DND-41 (cell line): ENCODE measurements at regions not wholly inside any gene's neighbourhood (a gene's known extent, or its start where the extent isn't known, plus 50 kb on each side); places are given as distances from the start of the nearest gene placed in this dataset.
"Not testable (repeated sequence)": the region's sequence is repeated elsewhere in the genome, so short reads cannot be mapped to it uniquely, and the experiment has no call there.

Source experiments
- EZH2 ChIP-seq: IDR thresholded peaks from 3 replicates; pipeline ENCODE4 v1.6.1; 2012; ENCODE audit warnings: borderline replicate concordance, low read depth, mild to moderate bottlenecking, moderate library complexity, low read length, inconsistent platforms; ENCODE audit not compliant: severe bottlenecking
- TF ChIP-seq, protein P1 (sequence below): IDR thresholded peaks from 2 replicates; pipeline ENCODE4 v1.5.1; 2012; ENCODE audit warnings: borderline replicate concordance, low read length, moderate library complexity, mild to moderate bottlenecking; ENCODE audit not compliant: poor library complexity, severe bottlenecking; ENCODE audit errors: extremely low read depth

DNA sequence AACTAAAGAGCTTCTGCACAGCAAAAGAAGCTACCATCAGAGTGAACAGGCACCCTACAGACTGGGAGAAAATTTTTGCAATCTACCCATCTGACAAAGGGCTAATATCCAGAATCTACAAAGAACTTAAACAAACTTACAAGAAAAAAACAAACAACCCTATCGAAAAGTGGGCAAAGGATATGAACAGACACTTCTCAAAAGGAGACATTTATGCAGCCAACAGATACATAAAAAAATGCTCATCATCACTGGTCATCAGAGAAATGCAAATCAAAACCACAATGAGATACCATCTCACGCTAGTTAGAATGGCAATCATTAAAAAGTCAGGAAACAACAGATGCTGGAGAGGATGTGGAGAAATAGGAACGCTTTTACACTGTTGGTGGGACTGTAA is 72.1 kb downstream of the ELAPOR2 start:
- TF ChIP-seq, protein P1, sequence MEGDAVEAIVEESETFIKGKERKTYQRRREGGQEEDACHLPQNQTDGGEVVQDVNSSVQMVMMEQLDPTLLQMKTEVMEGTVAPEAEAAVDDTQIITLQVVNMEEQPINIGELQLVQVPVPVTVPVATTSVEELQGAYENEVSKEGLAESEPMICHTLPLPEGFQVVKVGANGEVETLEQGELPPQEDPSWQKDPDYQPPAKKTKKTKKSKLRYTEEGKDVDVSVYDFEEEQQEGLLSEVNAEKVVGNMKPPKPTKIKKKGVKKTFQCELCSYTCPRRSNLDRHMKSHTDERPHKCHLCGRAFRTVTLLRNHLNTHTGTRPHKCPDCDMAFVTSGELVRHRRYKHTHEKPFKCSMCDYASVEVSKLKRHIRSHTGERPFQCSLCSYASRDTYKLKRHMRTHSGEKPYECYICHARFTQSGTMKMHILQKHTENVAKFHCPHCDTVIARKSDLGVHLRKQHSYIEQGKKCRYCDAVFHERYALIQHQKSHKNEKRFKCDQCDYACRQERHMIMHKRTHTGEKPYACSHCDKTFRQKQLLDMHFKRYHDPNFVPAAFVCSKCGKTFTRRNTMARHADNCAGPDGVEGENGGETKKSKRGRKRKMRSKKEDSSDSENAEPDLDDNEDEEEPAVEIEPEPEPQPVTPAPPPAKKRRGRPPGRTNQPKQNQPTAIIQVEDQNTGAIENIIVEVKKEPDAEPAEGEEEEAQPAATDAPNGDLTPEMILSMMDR = not testable (repeated sequence)
- not testable (repeated sequence) for TF ChIP-seq EZH2
